Esophagus squamous epithelium (tissue), 4 donors: ENCODE measurements at regions not wholly inside any gene's neighbourhood (a gene's known extent, or its start where the extent isn't known, plus 50 kb on each side); places are given as distances from the start of the nearest gene placed in this dataset.

Source experiments
- POLR2A ChIP-seq, 4 donors: fragments of 450-650 bp; IDR thresholded peaks; one replicate each; pipeline ENCODE4 v1.6.1; 2017; ENCODE audit warnings: antibody characterized with exemption in 4 of 4, mild to moderate bottlenecking in 4 of 4, moderate library complexity in 3 of 4
- TF ChIP-seq, protein P1 (sequence below), 6 experiments: fragments of 450-650 bp in 4 of 6; fragments of 200-600 bp in 2 of 6; sonication (generic) in 2 of 6; IDR thresholded peaks; one replicate each; pipeline ENCODE4 v1.5.1; 2016 to 2019; ENCODE audit warnings: antibody characterized with exemption in 6 of 6, mild to moderate bottlenecking in 4 of 6, moderate library complexity in 4 of 6

DNA sequence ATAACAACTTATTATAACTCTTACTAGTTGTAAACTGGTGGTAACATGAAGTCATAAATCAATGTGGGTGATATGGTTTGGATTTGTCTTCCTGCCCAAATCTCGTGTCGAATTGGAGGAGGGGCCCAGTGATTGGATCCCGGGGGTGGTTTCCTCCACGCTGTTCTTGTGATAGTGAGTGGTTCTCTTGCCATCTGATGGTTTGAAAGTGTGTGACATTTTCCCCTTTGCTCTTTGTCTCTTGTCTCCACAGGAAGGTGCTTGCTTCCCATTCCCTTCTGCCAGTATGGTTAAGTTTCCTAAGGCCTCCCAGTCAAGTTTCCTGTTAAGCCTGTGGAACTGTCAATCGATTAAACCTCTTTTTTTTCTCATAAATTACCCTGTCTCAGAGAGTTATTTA lies 321.6 kb downstream of the DSEL start:
- TF ChIP-seq, protein P1, sequence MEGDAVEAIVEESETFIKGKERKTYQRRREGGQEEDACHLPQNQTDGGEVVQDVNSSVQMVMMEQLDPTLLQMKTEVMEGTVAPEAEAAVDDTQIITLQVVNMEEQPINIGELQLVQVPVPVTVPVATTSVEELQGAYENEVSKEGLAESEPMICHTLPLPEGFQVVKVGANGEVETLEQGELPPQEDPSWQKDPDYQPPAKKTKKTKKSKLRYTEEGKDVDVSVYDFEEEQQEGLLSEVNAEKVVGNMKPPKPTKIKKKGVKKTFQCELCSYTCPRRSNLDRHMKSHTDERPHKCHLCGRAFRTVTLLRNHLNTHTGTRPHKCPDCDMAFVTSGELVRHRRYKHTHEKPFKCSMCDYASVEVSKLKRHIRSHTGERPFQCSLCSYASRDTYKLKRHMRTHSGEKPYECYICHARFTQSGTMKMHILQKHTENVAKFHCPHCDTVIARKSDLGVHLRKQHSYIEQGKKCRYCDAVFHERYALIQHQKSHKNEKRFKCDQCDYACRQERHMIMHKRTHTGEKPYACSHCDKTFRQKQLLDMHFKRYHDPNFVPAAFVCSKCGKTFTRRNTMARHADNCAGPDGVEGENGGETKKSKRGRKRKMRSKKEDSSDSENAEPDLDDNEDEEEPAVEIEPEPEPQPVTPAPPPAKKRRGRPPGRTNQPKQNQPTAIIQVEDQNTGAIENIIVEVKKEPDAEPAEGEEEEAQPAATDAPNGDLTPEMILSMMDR (IDR thresholded peaks at IDR 0.05) = no peak
- no peak for TF ChIP-seq POLR2A (IDR thresholded peaks at IDR 0.05)
